ENCODE measurements at regions not wholly inside any gene's neighbourhood (a gene's known extent, or its start where the extent isn't known, plus 50 kb on each side); places are given as distances from the start of the nearest gene placed in this dataset.

GRCh38 chr1:193988885-193989284 lies 802.5 kb upstream of the B3GALT2 start:
- TF ChIP-seq, protein P1, sequence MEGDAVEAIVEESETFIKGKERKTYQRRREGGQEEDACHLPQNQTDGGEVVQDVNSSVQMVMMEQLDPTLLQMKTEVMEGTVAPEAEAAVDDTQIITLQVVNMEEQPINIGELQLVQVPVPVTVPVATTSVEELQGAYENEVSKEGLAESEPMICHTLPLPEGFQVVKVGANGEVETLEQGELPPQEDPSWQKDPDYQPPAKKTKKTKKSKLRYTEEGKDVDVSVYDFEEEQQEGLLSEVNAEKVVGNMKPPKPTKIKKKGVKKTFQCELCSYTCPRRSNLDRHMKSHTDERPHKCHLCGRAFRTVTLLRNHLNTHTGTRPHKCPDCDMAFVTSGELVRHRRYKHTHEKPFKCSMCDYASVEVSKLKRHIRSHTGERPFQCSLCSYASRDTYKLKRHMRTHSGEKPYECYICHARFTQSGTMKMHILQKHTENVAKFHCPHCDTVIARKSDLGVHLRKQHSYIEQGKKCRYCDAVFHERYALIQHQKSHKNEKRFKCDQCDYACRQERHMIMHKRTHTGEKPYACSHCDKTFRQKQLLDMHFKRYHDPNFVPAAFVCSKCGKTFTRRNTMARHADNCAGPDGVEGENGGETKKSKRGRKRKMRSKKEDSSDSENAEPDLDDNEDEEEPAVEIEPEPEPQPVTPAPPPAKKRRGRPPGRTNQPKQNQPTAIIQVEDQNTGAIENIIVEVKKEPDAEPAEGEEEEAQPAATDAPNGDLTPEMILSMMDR (IDR thresholded peaks at IDR 0.05): no peak
- TF ChIP-seq CEBPB (IDR thresholded peaks at IDR 0.05) (no peak), NR3C1 (IDR thresholded peaks at IDR 0.05) (no peak), CHD4 (IDR thresholded peaks at IDR 0.05; ENCODE audit: borderline replicate concordance) (no peak), RARB (CRISPR knock-in tag; IDR thresholded peaks at IDR 0.05) (no peak), BHLHE40 (IDR thresholded peaks at IDR 0.05; ENCODE audit: low read depth, low read length) (no peak), EP300 (IDR thresholded peaks at IDR 0.05) (no peak)
- TF ChIP-seq, protein P2, sequence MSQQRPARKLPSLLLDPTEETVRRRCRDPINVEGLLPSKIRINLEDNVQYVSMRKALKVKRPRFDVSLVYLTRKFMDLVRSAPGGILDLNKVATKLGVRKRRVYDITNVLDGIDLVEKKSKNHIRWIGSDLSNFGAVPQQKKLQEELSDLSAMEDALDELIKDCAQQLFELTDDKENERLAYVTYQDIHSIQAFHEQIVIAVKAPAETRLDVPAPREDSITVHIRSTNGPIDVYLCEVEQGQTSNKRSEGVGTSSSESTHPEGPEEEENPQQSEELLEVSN (IDR thresholded peaks at IDR 0.05; ENCODE audit: borderline replicate concordance, low read depth): no peak
- TF ChIP-seq, protein P3, sequence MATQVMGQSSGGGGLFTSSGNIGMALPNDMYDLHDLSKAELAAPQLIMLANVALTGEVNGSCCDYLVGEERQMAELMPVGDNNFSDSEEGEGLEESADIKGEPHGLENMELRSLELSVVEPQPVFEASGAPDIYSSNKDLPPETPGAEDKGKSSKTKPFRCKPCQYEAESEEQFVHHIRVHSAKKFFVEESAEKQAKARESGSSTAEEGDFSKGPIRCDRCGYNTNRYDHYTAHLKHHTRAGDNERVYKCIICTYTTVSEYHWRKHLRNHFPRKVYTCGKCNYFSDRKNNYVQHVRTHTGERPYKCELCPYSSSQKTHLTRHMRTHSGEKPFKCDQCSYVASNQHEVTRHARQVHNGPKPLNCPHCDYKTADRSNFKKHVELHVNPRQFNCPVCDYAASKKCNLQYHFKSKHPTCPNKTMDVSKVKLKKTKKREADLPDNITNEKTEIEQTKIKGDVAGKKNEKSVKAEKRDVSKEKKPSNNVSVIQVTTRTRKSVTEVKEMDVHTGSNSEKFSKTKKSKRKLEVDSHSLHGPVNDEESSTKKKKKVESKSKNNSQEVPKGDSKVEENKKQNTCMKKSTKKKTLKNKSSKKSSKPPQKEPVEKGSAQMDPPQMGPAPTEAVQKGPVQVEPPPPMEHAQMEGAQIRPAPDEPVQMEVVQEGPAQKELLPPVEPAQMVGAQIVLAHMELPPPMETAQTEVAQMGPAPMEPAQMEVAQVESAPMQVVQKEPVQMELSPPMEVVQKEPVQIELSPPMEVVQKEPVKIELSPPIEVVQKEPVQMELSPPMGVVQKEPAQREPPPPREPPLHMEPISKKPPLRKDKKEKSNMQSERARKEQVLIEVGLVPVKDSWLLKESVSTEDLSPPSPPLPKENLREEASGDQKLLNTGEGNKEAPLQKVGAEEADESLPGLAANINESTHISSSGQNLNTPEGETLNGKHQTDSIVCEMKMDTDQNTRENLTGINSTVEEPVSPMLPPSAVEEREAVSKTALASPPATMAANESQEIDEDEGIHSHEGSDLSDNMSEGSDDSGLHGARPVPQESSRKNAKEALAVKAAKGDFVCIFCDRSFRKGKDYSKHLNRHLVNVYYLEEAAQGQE (IDR thresholded peaks at IDR 0.05): no peak

Measured in A549 (cell line).